ENCODE measurements at regions not wholly inside any gene's neighbourhood (a gene's known extent, or its start where the extent isn't known, plus 50 kb on each side); places are given as distances from the start of the nearest gene placed in this dataset.

- H3K9me3 ChIP-seq (ENCODE audit: low read length): peaks cover 97% of the 10 kb centered on the region
- peak; percentile 92; the same call in 1 of the 2 replicates for TF ChIP-seq CEBPB (IDR thresholded peaks at IDR 0.05; ENCODE audit: borderline replicate concordance, low read depth, low read length)
- no peak for TF ChIP-seq ASH2L (IDR thresholded peaks at IDR 0.05; ENCODE audit: insufficient read length, low read depth, low read length)
- POLR2A ChIA-PET: no interaction called here
- no peaks in the 10 kb centered on the region for H3K36me3 ChIP-seq (replicated peaks in 1 of 2; ENCODE audit: control insufficient read depth in 1 of 2, insufficient read depth in 2 of 2, low read length in 2 of 2)
- no TSS peak for BruUV-seq (replicated peaks)
- H2AFZ ChIP-seq (ENCODE audit: low read length): no peak overlapping the region
- CTCF ChIA-PET (ENCODE audit: low intra/inter-chr PET ratio, low total read pairs): no interaction called here
- no peak overlapping the region for H3K4me3 ChIP-seq (replicated peaks in 1 of 3; ENCODE audit: insufficient read depth in 1 of 3, low read depth in 2 of 3, low read length in 3 of 3)
- intact Hi-C loops (cut with micrococcal nuclease; ENCODE audit: unreplicated experiment) (no loop called here), in situ Hi-C loops (cut with HindIII; ENCODE audit: extremely low pct_ligation_motif_present, low pct_unique_long_range_greater_than_20kb) (no loop called here)
- FAIRE-seq: no peak
- H3K9ac ChIP-seq (ENCODE audit: insufficient read depth, low read depth, low read length): no peak overlapping the region
- no peak overlapping the region for H3K27ac ChIP-seq (ENCODE audit: extremely low read length, insufficient read depth, low read length)
- no peak overlapping the region for H3K4me2 ChIP-seq (ENCODE audit: low read depth, low read length)
- H3K79me2 ChIP-seq (ENCODE audit: insufficient read depth, low read length): no peaks in the 10 kb centered on the region
- 1% methylated on average over 1 of the region's 1 CpG for WGBS (ENCODE audit: low lambda C conversion rate)
- no peaks in the 10 kb centered on the region for H4K20me1 ChIP-seq (ENCODE audit: insufficient read depth, low read length)
- no peak for DNase-seq (ENCODE audit: low spot score)
- no peaks in the 10 kb centered on the region for H3K4me1 ChIP-seq (ENCODE audit: insufficient read depth, low read length)
- no peak for ATAC-seq
- H3K27me3 ChIP-seq (ENCODE audit: control insufficient read depth in 1 of 2, insufficient read depth in 2 of 2, low read length in 2 of 2): no peaks in the 10 kb centered on the region
Measured at GRCh38 chr14:25698111-25698510, 648.2 kb upstream of the STXBP6 start.

GRCh38 chr14:25696176-25696575, 646.2 kb upstream of the STXBP6 start:
- Histone ChIP-seq H3K4me2 (ENCODE audit: low read depth, low read length) (no peak overlapping the region), H3K4me3 (replicated peaks in 1 of 3; ENCODE audit: insufficient read depth in 1 of 3, low read depth in 2 of 3, low read length in 3 of 3) (no peak overlapping the region), H3K27me3 (ENCODE audit: control insufficient read depth in 1 of 2, insufficient read depth in 2 of 2, low read length in 2 of 2) (no peaks in the 10 kb centered on the region), H3K27ac (ENCODE audit: extremely low read length, insufficient read depth, low read length) (no peak overlapping the region), H3K36me3 (replicated peaks in 1 of 2; ENCODE audit: control insufficient read depth in 1 of 2, insufficient read depth in 2 of 2, low read length in 2 of 2) (no peaks in the 10 kb centered on the region), H2AFZ (ENCODE audit: low read length) (no peak overlapping the region), H4K20me1 (ENCODE audit: insufficient read depth, low read length) (no peaks in the 10 kb centered on the region), H3K79me2 (ENCODE audit: insufficient read depth, low read length) (no peaks in the 10 kb centered on the region), H3K4me1 (ENCODE audit: insufficient read depth, low read length) (no peaks in the 10 kb centered on the region), H3K9me3 (ENCODE audit: low read length) (peaks cover 98% of the 10 kb centered on the region), H3K9ac (ENCODE audit: insufficient read depth, low read depth, low read length) (no peak overlapping the region)
- CTCF ChIA-PET (ENCODE audit: low intra/inter-chr PET ratio, low total read pairs): no interaction called here
- intact Hi-C loops (cut with micrococcal nuclease; ENCODE audit: unreplicated experiment): no loop called here
- no peak for TF ChIP-seq CHD4 (IDR thresholded peaks at IDR 0.05; ENCODE audit: borderline replicate concordance, low read length)
- no peak for TF ChIP-seq ZBTB10 (CRISPR knock-in tag; IDR thresholded peaks at IDR 0.05; ENCODE audit: borderline replicate concordance)
- no peak for TF ChIP-seq ZBTB26 (CRISPR knock-in tag; IDR thresholded peaks at IDR 0.05; ENCODE audit: borderline replicate concordance)
- TF ChIP-seq ZBED4 (CRISPR knock-in tag; IDR thresholded peaks at IDR 0.05; ENCODE audit: borderline replicate concordance): no peak
- BruUV-seq (replicated peaks): no TSS peak
- WGBS (ENCODE audit: low lambda C conversion rate): under 1% methylated on average over 3 of the region's 3 CpGs
- in situ Hi-C loops (cut with HindIII; ENCODE audit: extremely low pct_ligation_motif_present, low pct_unique_long_range_greater_than_20kb): no loop called here
- no peak for ATAC-seq
- FAIRE-seq: no peak
- no peak for DNase-seq (ENCODE audit: low spot score)
- POLR2A ChIA-PET: no interaction called here

Measured in HepG2 (cell line).